ENCODE measurements at regions not wholly inside any gene's neighbourhood (a gene's known extent, or its start where the extent isn't known, plus 50 kb on each side); places are given as distances from the start of the nearest gene placed in this dataset.

DNA sequence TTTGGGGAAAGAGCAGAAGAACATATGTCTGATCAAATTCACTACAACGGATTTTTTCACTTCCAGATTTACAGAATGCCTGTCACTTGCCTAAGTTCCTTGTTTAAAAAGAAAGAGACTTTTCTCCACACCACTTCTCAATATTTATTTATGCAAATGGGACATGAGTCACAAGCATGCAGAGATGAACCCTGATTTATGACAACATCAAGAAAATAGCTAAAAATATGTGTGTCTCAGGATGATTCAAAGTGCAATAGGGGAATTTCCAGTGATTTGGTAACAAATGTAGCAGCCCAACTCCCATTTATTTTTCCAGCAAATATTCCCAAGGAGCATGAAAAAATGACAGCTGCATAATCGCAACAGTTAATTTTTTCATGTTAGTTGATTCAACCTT lies 180.4 kb upstream of the FAT1 start:
- Histone ChIP-seq H3K36me3 (no peaks in the 10 kb centered on the region), H3K4me3 (ENCODE audit: low read depth, low read length) (no peak overlapping the region), H3K27me3 (no peaks in the 10 kb centered on the region), H3K9me3 (no peaks in the 10 kb centered on the region), H3K4me1 (no peaks in the 10 kb centered on the region)
- no peak for DNase-seq
- TF ChIP-seq, protein P1, sequence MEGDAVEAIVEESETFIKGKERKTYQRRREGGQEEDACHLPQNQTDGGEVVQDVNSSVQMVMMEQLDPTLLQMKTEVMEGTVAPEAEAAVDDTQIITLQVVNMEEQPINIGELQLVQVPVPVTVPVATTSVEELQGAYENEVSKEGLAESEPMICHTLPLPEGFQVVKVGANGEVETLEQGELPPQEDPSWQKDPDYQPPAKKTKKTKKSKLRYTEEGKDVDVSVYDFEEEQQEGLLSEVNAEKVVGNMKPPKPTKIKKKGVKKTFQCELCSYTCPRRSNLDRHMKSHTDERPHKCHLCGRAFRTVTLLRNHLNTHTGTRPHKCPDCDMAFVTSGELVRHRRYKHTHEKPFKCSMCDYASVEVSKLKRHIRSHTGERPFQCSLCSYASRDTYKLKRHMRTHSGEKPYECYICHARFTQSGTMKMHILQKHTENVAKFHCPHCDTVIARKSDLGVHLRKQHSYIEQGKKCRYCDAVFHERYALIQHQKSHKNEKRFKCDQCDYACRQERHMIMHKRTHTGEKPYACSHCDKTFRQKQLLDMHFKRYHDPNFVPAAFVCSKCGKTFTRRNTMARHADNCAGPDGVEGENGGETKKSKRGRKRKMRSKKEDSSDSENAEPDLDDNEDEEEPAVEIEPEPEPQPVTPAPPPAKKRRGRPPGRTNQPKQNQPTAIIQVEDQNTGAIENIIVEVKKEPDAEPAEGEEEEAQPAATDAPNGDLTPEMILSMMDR (IDR thresholded peaks at IDR 0.05; ENCODE audit: low read depth, low read length): no peak

DNA sequence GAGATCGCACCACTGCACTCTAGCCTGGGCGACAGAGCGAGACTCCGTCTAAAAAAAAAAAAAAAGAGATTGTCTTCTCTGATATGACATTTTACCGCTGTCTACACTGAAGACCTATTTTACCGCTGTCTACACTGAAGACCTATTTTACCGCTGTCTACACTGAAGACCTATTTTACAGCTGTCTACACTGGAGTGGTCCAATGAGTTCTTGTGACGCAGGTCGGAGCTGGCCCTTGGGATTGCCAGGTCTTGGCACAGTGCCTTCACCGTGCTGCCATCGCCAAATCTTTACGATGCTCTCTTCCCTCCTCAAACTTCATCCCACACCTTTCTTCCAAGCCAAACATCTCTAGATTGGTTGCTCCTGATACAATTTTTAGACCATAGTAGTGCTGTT lies 183.1 kb upstream of the FAT1 start:
- DNase-seq: no peak
- Histone ChIP-seq H3K9me3 (no peaks in the 10 kb centered on the region), H3K36me3 (no peaks in the 10 kb centered on the region), H3K4me3 (ENCODE audit: low read depth, low read length) (no peak overlapping the region), H3K27me3 (no peaks in the 10 kb centered on the region), H3K4me1 (no peaks in the 10 kb centered on the region)
- TF ChIP-seq, protein P1 (IDR thresholded peaks at IDR 0.05; ENCODE audit: low read depth, low read length): no peak

DNA sequence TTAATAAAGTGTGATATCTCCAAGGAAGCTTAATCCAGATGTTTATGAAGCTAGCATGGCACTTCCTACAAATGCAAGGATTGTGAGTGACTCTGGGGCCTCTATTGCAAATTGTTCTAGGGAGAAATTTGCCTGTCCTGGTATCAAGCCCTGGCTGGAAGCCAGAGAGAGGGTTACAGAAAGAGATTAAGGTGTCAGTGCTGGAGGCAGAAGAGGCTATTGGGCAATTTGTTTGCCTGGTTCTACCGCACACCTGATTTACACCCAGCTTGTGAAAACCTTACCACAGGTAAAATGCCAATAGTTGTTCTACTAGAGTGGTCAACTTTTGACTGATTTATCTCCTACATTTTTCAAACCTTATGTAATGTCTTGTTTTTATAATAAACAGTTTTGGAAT lies 186.7 kb upstream of the FAT1 start:
- H3K9me3 ChIP-seq: no peaks in the 10 kb centered on the region
- TF ChIP-seq, protein P1 (IDR thresholded peaks at IDR 0.05; ENCODE audit: low read depth, low read length): no peak
- H3K4me1 ChIP-seq: no peaks in the 10 kb centered on the region
- no peak for DNase-seq
- H3K27me3 ChIP-seq: no peaks in the 10 kb centered on the region
- H3K4me3 ChIP-seq (ENCODE audit: low read depth, low read length): no peak overlapping the region
- H3K36me3 ChIP-seq: no peaks in the 10 kb centered on the region

DNA sequence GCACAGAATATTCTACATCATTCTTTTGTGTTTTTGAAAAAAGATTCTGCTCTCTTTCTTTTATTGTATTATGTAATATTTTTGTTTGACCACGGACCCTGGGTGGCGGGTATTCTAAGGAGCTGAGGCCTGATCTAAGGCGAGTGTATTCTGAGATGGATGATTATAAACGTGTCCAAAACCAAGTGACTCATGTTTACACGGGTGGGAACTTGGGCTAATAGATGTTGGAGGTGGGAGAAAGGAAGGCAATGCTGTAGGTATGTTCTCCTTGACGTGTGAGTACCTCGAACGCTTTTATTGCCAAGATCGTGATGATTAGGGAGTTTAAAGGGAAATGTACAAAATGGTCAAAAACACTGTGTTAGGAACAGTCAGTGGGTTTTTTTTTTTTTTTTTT lies 188.9 kb upstream of the FAT1 start:
- Histone ChIP-seq H3K27me3 (no peaks in the 10 kb centered on the region), H3K4me3 (ENCODE audit: low read depth, low read length) (no peak overlapping the region), H3K36me3 (no peaks in the 10 kb centered on the region), H3K4me1 (no peaks in the 10 kb centered on the region), H3K9me3 (no peaks in the 10 kb centered on the region)
- no peak for DNase-seq
- TF ChIP-seq, protein P1 (IDR thresholded peaks at IDR 0.05; ENCODE audit: low read depth, low read length): no peak

DNA sequence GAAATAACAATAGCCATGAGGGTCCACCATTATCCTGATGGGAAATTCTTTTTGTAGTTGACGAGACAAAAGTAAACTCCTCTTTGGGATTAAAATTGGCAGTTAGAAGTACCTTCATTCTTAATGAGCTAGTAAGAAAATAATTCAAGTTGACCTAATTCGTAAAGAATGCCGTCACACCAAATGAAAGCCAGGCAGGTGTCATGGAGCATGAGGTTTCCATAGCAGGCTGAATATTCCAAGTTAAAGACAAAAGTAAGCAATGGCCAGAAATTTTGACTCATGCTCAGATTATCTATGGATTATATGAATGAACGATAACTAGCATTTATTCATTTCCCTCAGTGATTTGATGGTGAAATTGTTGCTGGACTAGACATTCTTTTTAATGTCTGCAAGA lies 192.2 kb upstream of the FAT1 start:
- no peaks in the 10 kb centered on the region for H3K4me1 ChIP-seq
- H3K27me3 ChIP-seq: no peaks in the 10 kb centered on the region
- no peak for DNase-seq
- TF ChIP-seq, protein P1 (IDR thresholded peaks at IDR 0.05; ENCODE audit: low read depth, low read length): no peak
- no peaks in the 10 kb centered on the region for H3K9me3 ChIP-seq
- no peak overlapping the region for H3K4me3 ChIP-seq (ENCODE audit: low read depth, low read length)
- H3K36me3 ChIP-seq: no peaks in the 10 kb centered on the region

DNA sequence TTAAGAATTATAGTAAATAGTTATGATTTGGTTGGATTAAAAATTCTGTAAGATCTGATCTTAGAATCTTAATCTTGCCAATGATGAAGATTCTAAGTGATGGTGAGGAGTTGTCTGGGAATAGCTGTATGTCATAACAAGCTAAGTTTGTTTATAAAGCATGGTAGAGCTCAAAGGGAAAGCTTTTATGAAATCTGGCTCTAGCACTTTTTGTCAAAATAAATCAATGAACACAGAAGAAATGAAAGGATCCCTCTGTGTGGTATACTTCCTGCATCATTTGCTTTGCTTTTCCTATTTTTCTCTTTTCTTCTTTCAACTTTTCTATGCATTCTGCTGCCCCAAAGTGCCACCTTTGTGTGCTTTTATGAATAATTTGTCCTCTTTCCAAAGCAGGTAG lies 193.5 kb upstream of the FAT1 start:
- no peaks in the 10 kb centered on the region for H3K4me1 ChIP-seq
- H3K9me3 ChIP-seq: no peaks in the 10 kb centered on the region
- no peak overlapping the region for H3K4me3 ChIP-seq (ENCODE audit: low read depth, low read length)
- no peak for DNase-seq
- no peaks in the 10 kb centered on the region for H3K27me3 ChIP-seq
- H3K36me3 ChIP-seq: no peaks in the 10 kb centered on the region
- TF ChIP-seq, protein P1 (IDR thresholded peaks at IDR 0.05; ENCODE audit: low read depth, low read length): no peak

Data from BE2C (cell line).